Breast epithelium (tissue), 3 donors: ENCODE measurements at regions not wholly inside any gene's neighbourhood (a gene's known extent, or its start where the extent isn't known, plus 50 kb on each side); places are given as distances from the start of the nearest gene placed in this dataset.

Experiments used
- CTCF ChIP-seq, 3 donors: fragments of 450-650 bp; IDR thresholded peaks; one replicate each; pipeline ENCODE4 v1.5.1; 2016 to 2017; ENCODE audit warnings: antibody characterized with exemption in 3 of 3, mild to moderate bottlenecking in 3 of 3, moderate library complexity in 3 of 3
- POLR2A ChIP-seq: fragments of 450-650 bp; IDR thresholded peaks from one replicate; pipeline ENCODE4 v1.6.1; 2016; ENCODE audit warnings: antibody characterized with exemption, mild to moderate bottlenecking, moderate library complexity
- POLR2AphosphoS5 ChIP-seq, 3 donors: sonication (generic); formaldehyde crosslinking; IDR thresholded peaks; one replicate each; pipeline ENCODE4 v1.6.1; 2017; ENCODE audit warnings: antibody characterized with exemption in 3 of 3

GRCh38 chr2:23077596-23077995 lies 307.4 kb upstream of the KLHL29 start:
- TF ChIP-seq CTCF (IDR thresholded peaks at IDR 0.05) (no peak), POLR2A (no peak), POLR2AphosphoS5 (IDR thresholded peaks at IDR 0.05) (no peak)
